Activated CD4-positive, alpha-beta T cell treated with anti-CD3 and anti-CD28 coated beads, Interleukin-2, Interleukin-6, amounts not matched to agents 100 ng/mL and 50 ng/mL, durations not matched to agents 16 hours and 8 hours (primary cell): ENCODE measurements at regions not wholly inside any gene's neighbourhood (a gene's known extent, or its start where the extent isn't known, plus 50 kb on each side); places are given as distances from the start of the nearest gene placed in this dataset.
"Not testable (repeated sequence)": the region's sequence is repeated elsewhere in the genome, so short reads cannot be mapped to it uniquely, and the experiment has no call there.

ENCODE experiments used
- DNase-seq: peaks from one replicate; pipeline ENCODE4 v3.0.0-alpha.2; 2020

DNA sequence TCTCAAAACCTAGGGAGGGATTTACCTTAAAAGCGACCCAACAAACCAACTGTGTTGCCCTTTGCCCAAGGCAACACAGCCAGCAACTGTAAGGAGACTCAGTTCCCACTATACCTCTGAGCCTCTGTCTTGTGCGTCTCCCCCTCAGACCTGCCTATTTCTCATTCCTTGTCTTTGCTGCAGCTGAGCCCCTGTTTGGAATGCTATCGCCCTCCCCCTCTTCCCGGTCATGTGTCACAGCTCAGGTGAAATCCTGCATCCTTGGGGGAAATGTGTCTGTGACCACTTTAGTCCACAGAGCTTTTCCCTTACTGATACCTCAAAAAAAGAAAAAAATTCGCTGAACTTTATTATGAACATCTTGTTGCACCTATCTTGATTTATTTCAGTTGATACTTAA, 52.0 kb upstream of the LRIG1 start:
- DNase-seq = no peak

DNA sequence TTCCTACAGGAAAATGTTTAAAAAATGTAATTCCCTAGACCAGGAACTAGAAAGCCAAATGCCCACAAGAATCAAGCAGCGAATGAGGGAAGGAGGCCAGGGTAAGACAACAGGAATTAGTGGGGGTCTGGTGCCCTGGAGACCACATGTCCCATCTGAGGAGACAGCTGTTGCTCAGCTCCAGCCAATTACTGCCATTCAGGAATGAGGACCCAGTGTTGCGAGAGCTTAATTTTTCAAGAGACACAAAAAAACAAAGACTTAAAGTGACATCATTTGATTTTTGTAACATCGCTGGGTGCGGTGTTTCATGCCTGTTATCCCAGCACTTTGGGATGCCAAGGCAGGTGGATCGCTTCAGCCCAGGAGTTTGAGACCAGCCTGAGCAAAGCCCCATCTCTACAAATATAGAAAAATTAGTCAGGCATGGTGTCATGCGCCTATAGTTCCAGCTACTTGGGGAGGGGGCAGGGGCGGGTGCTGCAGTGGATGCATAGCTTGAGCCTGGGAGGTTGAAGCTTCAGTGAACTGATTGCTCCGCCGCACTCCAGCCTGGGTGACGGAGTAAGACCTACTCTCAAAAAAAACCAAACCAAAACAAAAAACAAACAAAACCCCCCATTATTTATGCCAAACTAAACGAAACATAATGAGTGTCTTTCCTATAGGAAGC, 52.8 kb upstream of the LRIG1 start:
- DNase-seq = no peak

DNA sequence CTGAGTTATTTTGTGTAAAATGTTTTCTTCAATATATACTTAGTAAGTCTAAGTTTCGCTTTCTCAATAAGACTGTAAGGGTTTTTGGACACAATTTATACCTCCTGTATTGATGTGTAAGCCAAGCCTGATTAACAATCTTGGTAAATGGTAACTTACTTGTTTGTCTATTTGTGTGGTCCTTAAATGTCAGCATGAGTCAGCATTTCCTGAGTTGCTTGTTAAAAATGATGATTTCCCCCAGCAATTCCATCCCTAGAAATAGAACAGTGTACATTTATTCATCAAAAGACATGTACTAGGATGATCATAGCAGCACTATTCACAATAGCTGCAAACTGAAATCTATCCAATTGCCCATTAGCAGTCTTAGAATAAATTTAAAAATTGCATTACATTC, 53.4 kb upstream of the LRIG1 start:
- DNase-seq = no peak

DNA sequence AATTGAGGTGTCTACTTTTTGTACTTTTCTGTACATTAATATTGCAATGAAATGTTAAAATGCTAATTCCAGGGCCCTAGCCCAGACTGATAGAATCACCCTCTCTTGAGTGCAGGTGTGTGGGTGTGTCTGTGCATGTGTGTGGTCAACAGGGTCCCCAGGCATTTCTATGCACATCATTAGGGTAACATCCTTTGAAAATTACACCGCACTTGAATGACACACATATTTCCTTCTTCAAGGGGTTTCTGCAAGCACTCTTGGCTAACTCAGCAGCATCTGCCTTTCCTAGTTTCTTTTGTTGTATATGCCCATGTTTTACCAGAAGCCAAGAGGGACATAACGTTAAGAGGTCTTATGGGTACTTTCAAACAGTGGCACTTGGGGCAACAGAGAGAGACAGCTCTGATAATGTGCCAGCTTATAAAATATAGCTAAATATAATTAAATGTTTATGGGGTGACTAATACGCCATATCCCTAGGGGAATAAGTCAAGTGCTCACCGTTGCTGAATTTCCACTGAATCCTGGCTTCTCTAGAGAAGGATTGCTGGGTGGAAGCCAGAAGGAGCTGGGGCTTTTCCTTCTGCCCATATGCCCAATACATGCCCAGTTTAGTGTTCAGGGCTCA, 54.5 kb upstream of the LRIG1 start:
- no peak for DNase-seq

DNA sequence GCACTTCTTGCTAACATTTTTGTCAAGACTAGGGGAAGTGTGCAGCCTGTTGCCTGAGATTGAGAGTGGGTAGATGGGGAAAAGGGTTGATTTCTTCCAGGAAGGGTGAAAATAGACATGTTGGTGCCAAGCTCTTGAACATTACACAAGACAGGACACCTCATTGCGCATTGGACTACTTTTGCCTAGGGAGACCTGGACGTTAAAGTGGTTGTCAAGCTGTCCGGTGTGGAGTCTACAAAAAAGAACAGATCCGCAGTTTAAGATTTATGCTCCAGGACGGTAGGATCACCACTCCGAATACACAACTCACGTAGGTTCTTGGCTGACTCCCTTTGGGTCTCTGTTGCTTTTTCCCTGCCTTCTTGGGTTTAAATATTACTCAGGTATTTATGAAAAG, 56.3 kb upstream of the LRIG1 start:
- no peak for DNase-seq

DNA sequence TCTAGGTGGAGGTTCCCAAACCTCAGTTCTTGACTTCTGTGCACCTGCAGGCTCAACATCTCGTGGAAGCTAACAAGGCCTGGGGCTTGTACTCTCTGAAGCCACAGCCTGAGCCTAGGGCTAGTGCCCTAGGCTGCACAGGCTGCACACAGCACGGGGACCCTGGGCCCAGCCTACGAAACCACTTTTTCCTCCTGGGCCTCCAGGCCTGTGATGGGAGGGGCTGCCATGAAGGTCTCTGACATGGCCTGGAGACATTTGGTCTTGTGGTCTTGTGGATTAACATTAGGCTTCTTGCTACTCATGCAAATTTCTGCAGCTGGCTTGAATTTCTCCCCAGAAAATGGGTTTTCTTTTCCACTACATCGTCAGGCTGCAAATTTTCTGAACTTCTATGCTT, 59.1 kb upstream of the LRIG1 start:
- not testable (repeated sequence) for DNase-seq

DNA sequence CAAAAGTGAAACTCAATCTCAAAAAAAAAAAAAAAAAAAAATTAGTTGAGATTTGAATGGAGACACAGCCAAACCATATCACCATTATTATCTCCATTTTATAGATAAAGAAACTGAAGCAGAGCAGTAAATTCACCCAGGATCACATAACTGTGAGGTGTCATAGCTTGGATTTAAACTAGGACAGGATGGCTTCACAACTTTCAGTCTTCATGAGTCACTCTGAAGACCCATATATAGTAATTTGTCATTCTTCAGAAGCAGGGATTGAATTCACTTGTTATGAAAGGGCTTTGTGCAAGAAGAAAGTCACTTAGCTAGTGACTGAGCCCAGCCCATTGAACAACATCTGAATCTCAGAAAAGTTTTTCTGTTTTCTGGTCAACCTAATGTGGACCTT, 60.5 kb upstream of the LRIG1 start:
- peak; percentile 17 for DNase-seq

DNA sequence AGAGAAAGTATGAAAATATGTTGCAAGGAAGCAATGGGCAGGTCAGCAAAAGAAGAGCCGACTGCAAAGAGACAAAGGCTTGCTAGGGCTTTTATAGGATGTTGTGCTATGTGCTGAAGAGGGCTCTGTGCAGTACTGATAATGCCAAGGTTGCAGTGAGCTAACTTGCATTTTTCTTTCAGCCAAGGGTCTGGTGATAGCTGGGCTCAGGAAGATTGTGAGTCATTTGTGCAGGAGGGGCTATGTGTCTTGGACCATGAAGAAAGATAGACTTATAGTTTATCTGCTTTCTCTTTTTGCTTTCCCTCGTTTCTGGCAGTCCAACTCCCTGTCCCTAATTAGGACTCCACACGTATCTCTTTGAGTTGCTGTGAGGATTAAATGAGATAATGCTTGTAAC, 64.5 kb upstream of the LRIG1 start:
- DNase-seq = no peak

DNA sequence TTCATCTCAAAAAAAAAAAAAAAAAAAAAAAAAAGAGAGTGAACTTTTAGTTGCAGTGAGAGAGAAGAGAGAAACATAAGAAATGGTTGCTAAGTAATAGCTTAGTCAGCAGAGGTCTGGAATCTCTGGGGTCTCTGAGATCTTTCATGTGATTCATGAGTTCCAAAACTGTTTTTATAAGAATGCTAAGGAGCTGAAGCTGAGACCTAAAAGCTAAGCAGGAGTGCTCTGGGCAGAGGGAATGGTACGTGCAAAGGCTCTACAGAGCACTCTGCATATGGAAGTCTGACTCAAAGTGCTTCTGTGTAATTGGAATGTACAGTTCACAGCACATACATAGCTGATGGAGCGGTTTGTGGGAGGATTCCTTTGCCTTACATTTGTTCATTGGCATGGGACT, 66.3 kb upstream of the LRIG1 start:
- no peak for DNase-seq

DNA sequence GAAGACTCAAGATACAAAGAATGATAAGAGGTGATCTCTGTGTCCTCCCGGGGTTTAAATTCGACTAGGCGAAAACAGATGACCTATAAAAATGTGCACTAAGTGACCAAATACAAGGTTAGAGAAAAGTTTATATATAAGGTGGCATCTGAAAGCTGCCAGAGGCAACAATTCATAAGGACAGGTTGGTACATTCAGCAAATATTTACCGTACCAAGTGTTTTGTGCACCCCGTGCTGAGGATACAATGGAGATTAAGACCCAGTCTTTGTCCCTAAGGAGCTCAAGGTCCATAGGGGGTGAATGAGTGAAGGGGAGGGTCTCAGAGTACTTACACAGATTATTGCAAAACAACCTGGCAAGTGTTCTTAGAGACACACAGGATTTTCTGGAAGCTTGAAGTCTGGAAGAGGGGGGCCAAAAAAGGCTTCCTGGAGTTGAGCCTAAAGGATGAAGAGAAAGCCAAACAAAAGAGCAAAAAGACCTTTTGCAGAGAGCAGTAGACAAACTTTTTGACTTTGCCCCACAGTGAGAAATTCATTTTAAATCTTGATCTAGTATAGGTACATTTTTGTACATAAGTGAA, 71.4 kb upstream of the LRIG1 start:
- no peak for DNase-seq

DNA sequence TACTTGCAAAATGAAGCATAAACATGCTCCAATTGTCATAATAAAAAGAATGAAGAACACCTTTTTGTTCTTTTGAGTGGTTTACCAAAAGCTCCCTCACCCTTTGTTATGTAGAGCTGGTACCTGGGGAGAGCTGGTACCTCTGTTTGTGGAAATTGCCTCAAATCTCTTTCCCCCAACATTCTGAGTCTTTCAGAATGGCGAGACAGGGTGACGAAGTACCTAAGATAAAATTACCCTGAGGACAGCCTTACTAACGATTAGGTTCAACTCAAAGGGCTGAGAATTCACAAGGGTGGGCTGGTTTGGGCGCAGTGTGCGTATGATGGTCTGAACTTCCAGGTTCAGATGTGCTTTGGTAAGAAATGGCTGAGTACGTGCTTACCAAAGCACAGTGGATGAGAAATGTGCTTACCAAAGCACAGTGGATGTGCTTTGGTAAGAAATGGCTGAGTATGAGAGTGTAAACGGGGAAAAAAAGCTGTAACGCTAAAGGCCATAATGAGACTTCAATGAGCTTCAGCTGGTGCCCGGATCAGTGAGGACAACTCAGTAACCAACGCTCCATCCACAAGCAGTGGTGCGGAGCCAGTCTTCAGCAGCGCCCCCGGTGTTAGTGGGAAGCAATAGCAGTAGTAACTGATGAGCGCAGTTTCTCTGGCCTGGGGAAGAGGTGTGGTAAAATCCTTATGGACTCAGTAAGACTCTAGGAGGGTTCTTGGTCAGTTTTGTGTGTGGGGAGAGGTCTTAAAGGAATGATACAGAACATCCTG, 72.3 kb upstream of the LRIG1 start:
- DNase-seq = no peak

DNA sequence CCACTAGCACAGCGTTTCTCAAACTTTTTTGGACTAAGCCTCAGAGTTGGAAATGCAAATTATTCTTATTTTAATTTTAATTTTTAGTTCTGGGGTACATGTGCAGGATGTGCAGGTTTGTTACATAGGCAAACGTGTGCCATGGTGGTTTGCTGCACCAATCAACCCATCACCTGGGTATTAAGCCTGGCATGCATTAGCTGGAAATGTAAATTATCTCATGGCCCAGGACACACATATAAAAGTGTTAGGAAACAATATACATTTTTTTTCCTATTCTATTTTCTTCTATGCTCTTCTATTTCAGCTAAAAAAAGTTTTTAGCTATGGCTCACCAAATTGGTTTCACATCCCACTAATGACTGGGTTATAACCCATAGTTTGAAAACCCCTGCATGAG, 73.3 kb upstream of the LRIG1 start:
- DNase-seq = no peak

DNA sequence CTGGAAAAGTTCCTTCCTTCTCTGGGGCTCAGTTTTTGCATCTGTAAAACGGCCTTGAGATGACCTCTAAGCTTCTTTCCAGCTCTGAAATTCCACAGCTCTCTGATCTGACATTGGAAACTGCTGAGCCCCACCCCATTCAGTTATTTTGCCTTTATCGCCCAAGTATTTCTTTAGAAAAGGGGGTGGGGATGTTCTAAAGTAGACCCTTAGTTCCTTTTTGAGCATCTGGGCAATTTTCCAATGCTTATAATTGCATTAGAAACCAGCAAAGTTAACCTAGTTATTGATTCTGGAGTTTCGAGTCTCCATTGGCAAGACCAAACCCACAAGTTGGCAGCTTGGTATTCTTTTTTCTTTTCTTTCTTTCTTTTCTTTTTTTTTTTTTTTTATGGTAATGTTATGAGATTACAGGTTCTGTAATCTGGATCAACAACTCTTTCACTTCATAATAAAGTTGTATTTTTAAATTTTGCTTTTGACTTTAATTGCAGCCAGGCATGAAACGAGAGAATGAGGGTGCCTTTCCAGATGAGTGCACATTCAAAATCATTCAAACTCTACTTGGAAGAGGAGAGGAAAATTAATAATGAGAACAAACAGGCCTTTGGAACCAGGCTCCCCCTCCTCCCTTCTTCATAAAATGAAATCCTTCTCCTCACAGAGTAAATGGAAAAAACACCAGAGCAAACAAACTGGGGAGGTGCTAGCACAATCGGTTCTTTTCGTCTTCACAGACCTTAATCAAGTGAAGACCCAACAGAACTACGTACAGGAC, 76.8 kb upstream of the LRIG1 start:
- no peak for DNase-seq

DNA sequence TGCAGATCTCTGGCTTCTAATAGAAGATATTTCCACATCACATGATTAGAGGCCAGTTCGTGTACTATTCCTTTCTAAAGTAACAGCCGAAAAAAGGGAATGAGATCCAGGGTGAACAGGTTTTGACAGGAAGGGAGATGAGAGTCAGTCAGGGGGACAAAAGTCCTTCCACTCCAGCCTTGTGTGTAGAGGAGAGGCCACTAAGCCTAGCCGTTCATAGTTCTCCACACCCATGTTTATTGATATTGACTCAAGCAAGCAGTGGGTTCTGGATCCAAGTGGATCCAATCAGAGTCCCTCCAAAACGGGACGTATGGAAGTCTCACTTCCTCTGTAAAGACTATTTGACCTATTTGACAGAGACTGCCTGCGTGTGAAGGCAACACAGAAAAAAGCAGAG, 80.4 kb upstream of the LRIG1 start:
- DNase-seq = no peak

DNA sequence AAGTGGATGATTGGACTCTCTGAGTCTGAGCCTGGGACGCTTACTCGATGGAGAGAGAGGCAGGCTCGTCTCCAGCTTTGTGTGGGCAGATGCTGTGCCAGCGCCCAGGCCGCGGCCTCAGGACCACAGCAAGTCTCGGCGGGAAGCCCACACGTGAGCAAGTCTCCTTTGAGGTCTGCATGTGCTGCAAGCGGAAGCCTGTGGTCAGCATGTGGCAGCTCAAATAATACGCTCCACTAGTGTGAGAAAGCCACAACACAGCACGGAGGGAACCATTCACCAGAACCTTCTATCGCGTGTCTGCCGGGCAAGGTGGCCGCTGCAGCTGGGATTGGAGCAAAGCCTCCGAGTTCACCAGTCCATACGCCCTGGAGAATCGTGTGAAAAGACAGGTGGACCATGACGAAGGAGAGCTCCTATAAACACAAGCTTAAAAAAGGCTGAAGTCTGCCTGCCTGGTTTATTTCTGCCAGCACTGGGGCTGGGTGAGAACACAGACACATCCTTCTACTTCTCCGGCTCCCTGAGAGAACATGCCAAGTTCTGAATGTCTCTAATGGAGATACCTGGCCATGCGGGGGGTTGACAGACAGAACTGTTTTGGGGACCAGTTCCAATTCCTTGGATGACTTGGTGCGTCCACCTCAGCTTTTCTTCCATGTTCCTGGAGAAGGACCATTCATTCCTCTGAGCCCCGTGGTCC, 82.0 kb upstream of the LRIG1 start:
- DNase-seq = peak; percentile 21

DNA sequence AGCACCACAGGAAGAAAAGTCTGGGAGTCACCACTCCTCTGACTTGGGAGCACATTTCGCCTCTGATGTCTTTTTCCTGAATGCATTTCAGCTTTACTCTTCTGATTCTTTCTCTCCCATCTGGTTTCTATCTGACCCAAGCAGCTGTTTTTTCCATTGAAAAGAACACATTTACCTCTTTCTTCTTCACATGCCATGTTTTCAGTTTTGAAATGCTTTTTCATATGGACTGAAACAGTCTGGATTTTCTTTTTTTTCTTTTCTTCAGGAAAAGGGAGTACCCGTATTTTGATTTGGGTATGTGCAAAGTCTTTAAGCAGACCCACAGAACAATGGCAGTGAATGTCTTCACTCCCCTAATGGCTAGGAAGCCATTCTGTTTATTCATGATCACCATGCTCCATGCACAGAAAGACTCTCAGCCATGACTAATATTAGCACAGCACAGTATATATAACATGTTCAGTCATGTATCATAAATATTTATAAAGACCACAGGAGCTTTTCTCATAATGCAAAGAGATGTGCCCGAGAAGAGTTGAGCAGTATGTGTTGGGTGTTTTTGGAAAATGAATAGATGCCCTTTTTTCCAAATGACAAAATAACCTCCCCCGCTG, 82.7 kb upstream of the LRIG1 start:
- no peak for DNase-seq

DNA sequence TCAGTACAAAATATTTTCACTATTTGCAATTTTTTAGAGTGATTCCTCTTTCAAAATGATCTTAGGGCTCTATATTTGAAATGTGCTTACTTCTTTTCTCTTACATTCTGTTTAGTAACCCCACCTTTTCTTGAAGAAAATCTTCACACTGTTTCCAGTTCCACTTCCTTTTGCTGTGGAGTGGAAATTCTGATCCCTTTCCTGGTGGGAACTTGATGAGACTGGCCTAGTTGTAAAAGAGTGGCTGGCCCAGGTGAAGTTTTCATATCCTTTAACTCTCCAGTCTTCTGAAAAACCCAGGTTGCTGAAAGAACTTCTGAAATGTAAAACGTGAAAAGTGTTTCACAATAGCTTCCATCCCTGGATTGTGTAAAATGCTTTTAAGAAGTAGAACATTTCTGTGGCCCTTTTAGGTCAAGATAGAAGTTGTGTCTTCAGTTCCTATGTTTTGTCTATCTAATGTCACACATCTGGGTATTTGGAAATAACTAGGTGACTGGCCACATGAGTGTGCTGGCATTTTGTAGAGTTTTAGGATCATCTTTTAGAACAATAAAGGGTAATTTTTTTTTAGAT, 84.8 kb upstream of the LRIG1 start:
- DNase-seq = no peak

DNA sequence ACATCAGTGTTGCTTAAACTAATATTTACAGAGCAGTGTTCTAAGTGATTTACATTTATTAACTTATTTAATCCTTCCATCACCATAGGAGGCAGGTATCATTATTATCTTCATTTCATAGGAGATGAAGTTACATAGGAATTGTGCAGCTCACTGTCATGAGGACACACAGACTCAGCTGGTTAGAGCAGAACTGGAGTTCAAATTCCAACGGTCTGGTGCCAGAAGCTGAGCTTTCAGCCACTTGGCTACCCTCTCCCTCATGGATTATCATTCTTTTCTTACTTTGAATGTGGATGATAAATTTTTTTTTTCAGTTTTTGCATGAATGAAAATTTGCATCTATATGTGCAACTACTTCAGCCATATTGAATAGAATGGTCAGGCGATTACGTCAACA, 86.0 kb upstream of the LRIG1 start:
- no peak for DNase-seq

DNA sequence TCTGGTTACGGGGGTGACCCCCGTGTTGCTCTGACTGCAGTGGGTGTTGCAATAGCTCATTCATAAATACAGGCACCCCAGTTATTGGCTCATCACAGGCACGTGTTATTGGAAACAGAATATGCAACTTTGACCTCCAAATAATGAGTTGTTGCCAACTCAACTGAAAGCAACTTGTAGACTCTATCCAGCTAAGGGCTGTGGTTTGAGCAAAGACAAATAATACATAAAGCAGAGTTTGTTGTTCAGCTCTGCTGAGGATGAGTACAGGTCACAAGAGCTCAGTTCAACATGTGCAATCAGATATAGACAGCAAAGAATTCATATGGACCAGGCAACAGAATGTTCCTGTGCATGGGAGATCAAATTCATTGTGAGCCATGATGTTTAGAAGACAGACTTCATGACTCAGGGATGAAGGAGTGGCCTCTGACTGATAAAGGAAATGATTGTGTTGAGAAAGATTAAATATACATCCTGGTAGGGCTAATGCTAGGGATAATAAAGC, 87.6 kb upstream of the LRIG1 start:
- DNase-seq = no peak

DNA sequence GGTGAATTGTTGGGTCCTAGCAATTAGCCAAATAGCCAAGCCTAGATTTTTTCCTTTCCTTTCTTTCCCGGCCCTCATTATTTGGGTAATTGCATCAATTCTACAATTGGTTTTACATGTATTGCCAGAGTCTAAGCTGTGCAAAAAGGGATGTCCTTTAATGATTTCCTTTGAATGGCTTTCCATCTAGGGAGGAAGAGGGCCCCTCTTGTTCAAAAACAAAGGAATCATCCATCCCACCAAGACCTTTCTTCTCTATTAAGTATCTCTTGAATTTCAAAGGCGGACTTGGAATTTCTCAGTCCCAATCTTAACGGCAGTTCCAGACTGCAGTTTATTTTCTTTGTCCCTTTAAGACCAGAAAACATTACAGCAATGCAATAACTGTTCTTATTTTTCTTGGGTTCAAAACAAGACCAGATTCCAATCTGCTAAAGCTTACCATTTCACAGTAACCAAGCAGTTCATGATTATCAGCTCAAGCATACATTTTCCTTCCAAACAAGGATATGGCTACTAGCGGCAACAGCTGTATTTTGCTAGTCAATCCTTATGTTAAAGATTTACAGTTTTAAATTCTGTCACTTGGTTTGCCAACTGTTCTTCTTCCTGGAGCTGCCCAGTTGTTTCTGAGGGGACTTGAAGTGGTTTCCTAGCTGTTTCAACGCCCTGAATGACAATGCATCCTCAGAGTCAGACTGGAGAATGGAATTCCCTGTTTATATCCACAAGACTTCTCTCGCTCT, 91.4 kb upstream of the LRIG1 start:
- no peak for DNase-seq
